Mucosa of rectum (tissue), 2 donors: ENCODE measurements at regions not wholly inside any gene's neighbourhood (a gene's known extent, or its start where the extent isn't known, plus 50 kb on each side); places are given as distances from the start of the nearest gene placed in this dataset.

Source experiments
- H3K27ac ChIP-seq, 2 donors: one replicate each; pipeline ENCODE4 v1.7.0; 2013; ENCODE audit warnings: inconsistent platforms in 2 of 2, low read depth in 2 of 2, low read length in 2 of 2
- H3K27me3 ChIP-seq, 2 donors: one replicate each; pipeline ENCODE4 v1.7.0; 2013; ENCODE audit warnings: low read length in 2 of 2; ENCODE audit not compliant: control insufficient read depth in 2 of 2, insufficient read depth in 2 of 2
- H3K36me3 ChIP-seq, 2 donors: one replicate each; pipeline ENCODE4 v1.7.0; 2013; ENCODE audit warnings: low read length in 2 of 2; ENCODE audit not compliant: control insufficient read depth in 2 of 2, insufficient read depth in 2 of 2
- H3K4me1 ChIP-seq, 2 donors: one replicate each; pipeline ENCODE4 v1.7.0; 2013; ENCODE audit warnings: low read length in 2 of 2, mild to moderate bottlenecking in 1 of 2; ENCODE audit not compliant: control insufficient read depth in 2 of 2, insufficient read depth in 2 of 2
- H3K4me3 ChIP-seq, 2 donors: one replicate each; pipeline ENCODE4 v1.7.0; 2013; ENCODE audit warnings: low read length in 2 of 2
- H3K9ac ChIP-seq, 2 donors: one replicate each; pipeline ENCODE4 v1.7.0; 2013; ENCODE audit warnings: low read length in 2 of 2, low read depth in 1 of 2, mild to moderate bottlenecking in 1 of 2
- H3K9me3 ChIP-seq, 2 donors: one replicate each; pipeline ENCODE4 v1.7.0; 2013; ENCODE audit warnings: low read length in 2 of 2; ENCODE audit not compliant: control insufficient read depth in 2 of 2
- donor health status: healthy.
- donor health status: Normal muscosa, but diverticular disease.

- no peak overlapping the region for H3K27ac ChIP-seq
- no peak overlapping the region for H3K9ac ChIP-seq
- H3K4me1 ChIP-seq, result no peaks in the 10 kb centered on the region
- no peaks in the 10 kb centered on the region for H3K27me3 ChIP-seq
- no peaks in the 10 kb centered on the region for H3K9me3 ChIP-seq
- H3K36me3 ChIP-seq, result no peaks in the 10 kb centered on the region
- H3K4me3 ChIP-seq, result no peak overlapping the region
Observed at GRCh38 chr5:8984386-8984785, 561.5 kb downstream of the SEMA5A start.
